NB4 (cell line): ENCODE measurements at regions not wholly inside any gene's neighbourhood (a gene's known extent, or its start where the extent isn't known, plus 50 kb on each side); places are given as distances from the start of the nearest gene placed in this dataset.

Experiments
- DNase-seq: peaks from one replicate; pipeline ENCODE4 v3.0.0; 2010; ENCODE audit warnings: low read depth
- H3K4me3 ChIP-seq: one replicate; pipeline ENCODE4 v1.5.1; 2011; ENCODE audit warnings: mild to moderate bottlenecking, low read depth, low read length, moderate library complexity
- CTCF ChIP-seq: IDR thresholded peaks from one replicate; pipeline ENCODE4 v1.5.1; 2012; ENCODE audit warnings: low read depth, low read length
- MYC ChIP-seq: IDR thresholded peaks from 2 replicates; pipeline ENCODE4 v1.6.1; 2011; ENCODE audit warnings: low read depth, low read length
- POLR2A ChIP-seq: IDR thresholded peaks from 2 replicates; pipeline ENCODE4 v1.6.1; 2011; ENCODE audit warnings: mild to moderate bottlenecking; ENCODE audit not compliant: insufficient read length; ENCODE audit errors: extremely low read depth
- TF ChIP-seq, protein P1 (sequence below): IDR thresholded peaks from 2 replicates; pipeline ENCODE4 v1.6.1; 2011; ENCODE audit warnings: low read depth, low read length

GRCh38 chr21:15405214-15405613, 324.6 kb upstream of the USP25 start:
- no peak overlapping the region for H3K4me3 ChIP-seq
- TF ChIP-seq CTCF: no peak
- TF ChIP-seq POLR2A: no peak
- TF ChIP-seq, protein P1, sequence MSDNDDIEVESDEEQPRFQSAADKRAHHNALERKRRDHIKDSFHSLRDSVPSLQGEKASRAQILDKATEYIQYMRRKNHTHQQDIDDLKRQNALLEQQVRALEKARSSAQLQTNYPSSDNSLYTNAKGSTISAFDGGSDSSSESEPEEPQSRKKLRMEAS: no peak
- TF ChIP-seq MYC: no peak
- DNase-seq: no peak

DNA sequence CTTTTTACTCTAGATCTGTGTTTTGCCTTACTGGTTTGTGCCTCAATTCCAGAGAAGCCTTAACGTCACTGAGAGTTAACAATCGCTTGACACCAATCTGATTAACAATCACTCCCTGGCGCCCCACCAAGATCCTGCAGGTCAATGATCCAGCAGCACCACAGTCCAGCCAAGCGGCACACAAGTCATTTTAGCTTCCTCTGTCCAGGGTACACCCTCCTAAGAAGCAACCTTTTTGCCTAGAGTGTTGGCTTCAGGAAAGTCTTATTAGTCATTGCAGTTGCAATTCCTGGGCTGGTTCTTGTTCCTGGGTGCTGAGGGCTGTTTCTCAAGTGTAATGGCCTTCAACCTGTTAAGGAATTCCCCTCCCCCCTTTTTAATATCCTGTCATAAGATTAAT, 323.0 kb upstream of the USP25 start:
- no peak for TF ChIP-seq POLR2A
- no peak for TF ChIP-seq CTCF
- TF ChIP-seq, protein P1: no peak
- no peak for DNase-seq
- H3K4me3 ChIP-seq: no peak overlapping the region

DNA sequence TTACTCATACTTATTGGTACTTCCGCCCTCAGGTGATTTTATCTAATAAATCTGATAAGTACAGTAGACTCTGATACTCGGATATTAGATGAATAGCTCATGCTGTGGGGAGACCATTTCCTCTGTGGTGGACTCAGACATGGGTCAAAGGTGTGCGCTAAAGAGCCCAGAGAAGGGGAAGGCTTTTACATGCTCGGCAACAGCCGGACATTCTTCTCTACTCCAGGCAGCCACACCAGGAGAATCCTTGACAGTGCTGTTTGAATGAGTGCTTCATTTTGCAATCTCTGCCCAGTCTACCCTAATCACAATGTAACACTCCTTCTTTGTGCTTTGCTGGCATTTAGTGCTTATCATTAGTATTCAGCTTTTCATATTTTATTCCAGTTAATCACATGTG, 322.2 kb upstream of the USP25 start:
- no peak for DNase-seq
- H3K4me3 ChIP-seq: no peak overlapping the region
- no peak for TF ChIP-seq CTCF
- no peak for TF ChIP-seq MYC
- TF ChIP-seq POLR2A: no peak
- TF ChIP-seq, protein P1: no peak

DNA sequence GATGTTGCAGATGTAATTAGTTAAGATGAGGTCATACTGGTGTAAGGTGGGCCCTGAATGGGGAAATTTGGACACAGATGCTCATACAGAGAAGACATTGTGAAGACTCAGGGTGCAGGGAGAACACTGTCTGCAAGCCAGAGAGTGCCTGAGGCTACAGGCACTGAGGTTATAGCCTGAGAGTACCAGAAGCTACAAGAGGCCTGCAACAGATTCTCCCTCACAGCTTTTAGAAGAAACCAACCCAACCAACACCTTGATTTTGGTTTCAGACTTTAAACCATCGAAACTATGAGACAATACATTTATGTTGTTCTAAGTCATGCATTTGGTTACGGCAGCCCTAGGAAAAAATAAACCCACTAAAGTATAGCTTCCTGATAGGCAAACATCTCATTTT, 321.7 kb upstream of the USP25 start:
- no peak for DNase-seq
- TF ChIP-seq CTCF (no peak), POLR2A (no peak), MYC (no peak)
- TF ChIP-seq, protein P1: no peak
- no peak overlapping the region for H3K4me3 ChIP-seq

GRCh38 chr21:15409031-15409430, 320.8 kb upstream of the USP25 start:
- DNase-seq: no peak
- no peak for TF ChIP-seq CTCF
- TF ChIP-seq, protein P1: no peak
- no peak for TF ChIP-seq MYC
- H3K4me3 ChIP-seq: no peak overlapping the region

- TF ChIP-seq POLR2A (no peak), CTCF (no peak), MYC (no peak)
- TF ChIP-seq, protein P1: no peak
- H3K4me3 ChIP-seq: no peak overlapping the region
- no peak for DNase-seq
Observed at GRCh38 chr21:15410853-15411252, 318.9 kb upstream of the USP25 start.
